Pulmonary artery endothelial cell (primary cell): ENCODE measurements at regions not wholly inside any gene's neighbourhood (a gene's known extent, or its start where the extent isn't known, plus 50 kb on each side); places are given as distances from the start of the nearest gene placed in this dataset.
"Not testable (repeated sequence)": the region's sequence is repeated elsewhere in the genome, so short reads cannot be mapped to it uniquely, and the experiment has no call there.

Experiments
- DNase-seq: peaks from one replicate; pipeline ENCODE4 v3.0.0-alpha.2; 2011; ENCODE audit warnings: low read depth, low spot score

GRCh38 chrX:46226422-46226821, 318.8 kb downstream of the ZNF674 start:
- DNase-seq = no peak

GRCh38 chrX:46223499-46223898, 321.7 kb downstream of the ZNF674 start:
- not testable (repeated sequence) for DNase-seq

- no peak for DNase-seq
Measured at GRCh38 chrX:46220822-46221221, 324.4 kb downstream of the ZNF674 start.

- no peak for DNase-seq
Measured at GRCh38 chrX:46218373-46218772, 326.8 kb downstream of the ZNF674 start.

GRCh38 chrX:46216406-46216805, 328.8 kb downstream of the ZNF674 start:
- DNase-seq = no peak

- no peak for DNase-seq
Measured at GRCh38 chrX:46211079-46211478, 334.1 kb downstream of the ZNF674 start.

GRCh38 chrX:46209768-46210167, 335.5 kb downstream of the ZNF674 start:
- DNase-seq = no peak

- DNase-seq = no peak
Measured at GRCh38 chrX:46209037-46209436, 336.2 kb downstream of the ZNF674 start.

- no peak for DNase-seq
Measured at GRCh38 chrX:46208225-46208854, 336.9 kb downstream of the ZNF674 start.

GRCh38 chrX:46204721-46205422, 340.3 kb downstream of the ZNF674 start:
- DNase-seq = no peak

GRCh38 chrX:46202733-46203514, 342.3 kb downstream of the ZNF674 start:
- DNase-seq = no peak

GRCh38 chrX:46200413-46200812, 344.8 kb downstream of the ZNF674 start:
- DNase-seq = no peak

- DNase-seq = no peak
Measured at GRCh38 chrX:46198858-46199257, 346.4 kb downstream of the ZNF674 start.

GRCh38 chrX:46186811-46187106, 358.5 kb downstream of the ZNF674 start:
- not testable (repeated sequence) for DNase-seq

- DNase-seq = no peak
Measured at GRCh38 chrX:46185923-46186810, 359.1 kb downstream of the ZNF674 start.

GRCh38 chrX:46184749-46185148, 360.5 kb downstream of the ZNF674 start:
- no peak for DNase-seq

GRCh38 chrX:46180258-46180687, 364.9 kb downstream of the ZNF674 start:
- no peak for DNase-seq

- no peak for DNase-seq
Measured at GRCh38 chrX:46179748-46180147, 365.5 kb downstream of the ZNF674 start.

- no peak for DNase-seq
Measured at GRCh38 chrX:46178763-46179162, 366.5 kb downstream of the ZNF674 start.

- no peak for DNase-seq
Measured at GRCh38 chrX:46173159-46173558, 372.1 kb downstream of the ZNF674 start.

GRCh38 chrX:46171457-46171856, 373.8 kb downstream of the ZNF674 start:
- not testable (repeated sequence) for DNase-seq

- no peak for DNase-seq
Measured at GRCh38 chrX:46169808-46170207, 375.4 kb downstream of the ZNF674 start.
